HCT116 (cell line): ENCODE measurements at regions not wholly inside any gene's neighbourhood (a gene's known extent, or its start where the extent isn't known, plus 50 kb on each side); places are given as distances from the start of the nearest gene placed in this dataset.

Experiments used
- ATF3 ChIP-seq: IDR thresholded peaks from 2 replicates; pipeline ENCODE4 v1.6.1; 2012
- CBX3 ChIP-seq: IDR thresholded peaks from 2 replicates; pipeline ENCODE4 v1.6.1; 2012; ENCODE audit warnings: low read depth
- EGR1 ChIP-seq: IDR thresholded peaks from 2 replicates; pipeline ENCODE4 v1.6.1; 2012; ENCODE audit warnings: low read depth
- EZH2 ChIP-seq: fragments of 200-600 bp; sonication (generic); IDR thresholded peaks from 2 replicates; pipeline ENCODE4 v1.6.1; 2017; ENCODE audit warnings: antibody characterized with exemption, mixed run types
- EZH2phosphoT487 ChIP-seq: fragments of 200-600 bp; IDR thresholded peaks from 2 replicates; pipeline ENCODE4 v1.6.1; 2018; ENCODE audit warnings: antibody characterized with exemption, borderline replicate concordance
- FOSL1 ChIP-seq: IDR thresholded peaks from 2 replicates; pipeline ENCODE4 v1.6.1; 2012; ENCODE audit warnings: low read depth
- JUND ChIP-seq: IDR thresholded peaks from 2 replicates; pipeline ENCODE4 v1.6.1; 2012
- POLR2A ChIP-seq: IDR thresholded peaks from 2 replicates; pipeline ENCODE4 v1.7.0; 2011; ENCODE audit warnings: borderline replicate concordance; ENCODE audit not compliant: insufficient read depth, insufficient read length; ENCODE audit errors: extremely low read depth
- POLR2AphosphoS5 ChIP-seq: IDR thresholded peaks from 2 replicates; pipeline ENCODE4 v1.6.1; 2011; ENCODE audit warnings: mild to moderate bottlenecking, low read depth, low read length, moderate library complexity
- RAD21 ChIP-seq: IDR thresholded peaks from 2 replicates; pipeline ENCODE4 v1.6.1; 2012; ENCODE audit warnings: low read depth, mild to moderate bottlenecking
- REST ChIP-seq: IDR thresholded peaks from 2 replicates; pipeline ENCODE4 v1.6.1; 2012; ENCODE audit warnings: low read depth
- SRF ChIP-seq: IDR thresholded peaks from 2 replicates; pipeline ENCODE4 v1.6.1; 2012; ENCODE audit warnings: low read depth
- YY1 ChIP-seq: IDR thresholded peaks from 2 replicates; pipeline ENCODE4 v1.6.1; 2011; ENCODE audit warnings: low read length, low read depth, moderate library complexity, mild to moderate bottlenecking; ENCODE audit not compliant: insufficient replicate concordance; ENCODE audit errors: extremely low read depth
- TF ChIP-seq, protein P1 (sequence below), 3 experiments: fragments of 200-600 bp in 1 of 3; sonication (generic) in 1 of 3; IDR thresholded peaks in 2 of 3; conservative IDR thresholded peaks in 1 of 3; 2 replicates each; pipeline ENCODE4 v1.5.1; 2012 to 2017; ENCODE audit warnings: low read depth in 2 of 3, low read length in 2 of 3, antibody characterized with exemption in 1 of 3, borderline replicate concordance in 1 of 3, control low read depth in 1 of 3, mild to moderate bottlenecking in 1 of 3, mixed read lengths in 1 of 3, mixed run types in 1 of 3, moderate library complexity in 1 of 3; ENCODE audit not compliant: insufficient read depth in 1 of 3

DNA sequence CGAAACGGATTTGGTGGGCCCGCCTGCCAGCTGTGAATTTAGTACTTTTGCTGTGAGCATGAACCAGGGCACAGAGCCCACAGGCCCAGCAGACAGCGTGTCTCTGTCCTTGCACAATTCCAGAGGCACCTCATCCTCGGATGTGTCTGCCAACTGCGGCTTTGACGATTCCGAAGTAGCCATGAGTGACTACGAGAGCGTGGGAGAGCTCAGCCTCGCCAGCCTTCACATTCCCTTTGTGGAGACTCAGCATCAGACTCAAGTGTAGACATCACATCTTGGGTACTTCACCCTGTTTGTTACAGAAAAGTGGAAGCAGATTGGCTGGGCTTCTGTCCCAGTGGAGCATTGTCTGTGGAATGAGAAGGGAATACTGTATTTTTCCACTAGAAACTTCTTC, 78.6 kb upstream of the MTNR1B start:
- TF ChIP-seq, protein P1, sequence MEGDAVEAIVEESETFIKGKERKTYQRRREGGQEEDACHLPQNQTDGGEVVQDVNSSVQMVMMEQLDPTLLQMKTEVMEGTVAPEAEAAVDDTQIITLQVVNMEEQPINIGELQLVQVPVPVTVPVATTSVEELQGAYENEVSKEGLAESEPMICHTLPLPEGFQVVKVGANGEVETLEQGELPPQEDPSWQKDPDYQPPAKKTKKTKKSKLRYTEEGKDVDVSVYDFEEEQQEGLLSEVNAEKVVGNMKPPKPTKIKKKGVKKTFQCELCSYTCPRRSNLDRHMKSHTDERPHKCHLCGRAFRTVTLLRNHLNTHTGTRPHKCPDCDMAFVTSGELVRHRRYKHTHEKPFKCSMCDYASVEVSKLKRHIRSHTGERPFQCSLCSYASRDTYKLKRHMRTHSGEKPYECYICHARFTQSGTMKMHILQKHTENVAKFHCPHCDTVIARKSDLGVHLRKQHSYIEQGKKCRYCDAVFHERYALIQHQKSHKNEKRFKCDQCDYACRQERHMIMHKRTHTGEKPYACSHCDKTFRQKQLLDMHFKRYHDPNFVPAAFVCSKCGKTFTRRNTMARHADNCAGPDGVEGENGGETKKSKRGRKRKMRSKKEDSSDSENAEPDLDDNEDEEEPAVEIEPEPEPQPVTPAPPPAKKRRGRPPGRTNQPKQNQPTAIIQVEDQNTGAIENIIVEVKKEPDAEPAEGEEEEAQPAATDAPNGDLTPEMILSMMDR (IDR thresholded peaks at IDR 0.05 in 2 of 3, conservative IDR thresholded peaks at IDR 0.05 in 1 of 3; ENCODE audit: borderline replicate concordance in 1 of 3, insufficient read depth in 1 of 3, low read depth in 2 of 3, low read length in 2 of 3) = no peak
- TF ChIP-seq ATF3 (no peak), EGR1 (no peak), POLR2A (no peak), POLR2AphosphoS5 (no peak), EZH2phosphoT487 (no peak), YY1 (no peak), CBX3 (no peak), EZH2 (no peak), RAD21 (no peak), SRF (no peak), JUND (no peak), FOSL1 (no peak), REST (no peak)
